Urinary bladder (tissue), 3 donors: ENCODE measurements at regions not wholly inside any gene's neighbourhood (a gene's known extent, or its start where the extent isn't known, plus 50 kb on each side); places are given as distances from the start of the nearest gene placed in this dataset.
"Not testable (repeated sequence)": the region's sequence is repeated elsewhere in the genome, so short reads cannot be mapped to it uniquely, and the experiment has no call there.

Experiments
- DNase-seq: peaks from one replicate; pipeline ENCODE4 v3.0.0-alpha.2; 2015; ENCODE audit errors: extremely low spot score
- H3K27ac ChIP-seq: one replicate; pipeline ENCODE4 v1.5.1; 2013; ENCODE audit warnings: low read depth, mild to moderate bottlenecking, moderate library complexity
- H3K36me3 ChIP-seq: one replicate; pipeline ENCODE4 v1.6.1; 2013; ENCODE audit warnings: mild to moderate bottlenecking, moderate library complexity; ENCODE audit not compliant: insufficient read depth
- H3K4me1 ChIP-seq: one replicate; pipeline ENCODE4 v1.6.1; 2013; ENCODE audit warnings: mild to moderate bottlenecking, moderate library complexity; ENCODE audit not compliant: insufficient read depth
- H3K4me3 ChIP-seq: one replicate; pipeline ENCODE4 v1.5.1; 2013; ENCODE audit warnings: low read depth, low read length
- WGBS: extraction: QIAGEN DNeasy Blood & Tissue Kit; methylation state at CpG from one replicate; pipeline ENCODE4 v1.1.7; 2013; 5-methylcytosine and 5-hydroxymethylcytosine counted together
- donor health status: healthy with polysubstance abuse.
- donor health status: healthy.

DNA sequence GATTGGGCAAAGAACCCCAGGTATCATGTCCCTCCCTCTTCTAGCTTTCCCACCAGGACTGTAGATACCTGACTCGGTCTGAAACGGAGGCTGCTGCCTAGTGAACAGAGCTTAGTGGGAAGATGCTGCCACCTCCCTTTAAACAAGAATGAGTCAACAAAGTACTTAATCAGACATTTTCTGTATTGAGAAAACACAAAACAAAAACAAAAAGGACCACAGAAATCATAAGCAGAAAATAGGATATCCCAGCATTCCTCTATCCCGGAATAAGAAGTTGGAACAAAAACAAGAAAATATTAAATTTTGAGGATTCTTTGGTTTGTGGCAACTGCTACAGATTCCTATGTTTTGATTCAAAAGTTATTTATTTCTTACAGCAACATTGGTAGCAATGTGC, 51.7 kb upstream of the COL8A1 start:
- no peaks in the 10 kb centered on the region for H3K4me1 ChIP-seq
- WGBS = 47% methylated on average over 3 of the region's 3 CpGs
- no peaks in the 10 kb centered on the region for H3K36me3 ChIP-seq
- no peak for DNase-seq
- no peak overlapping the region for H3K4me3 ChIP-seq
- H3K27ac ChIP-seq = no peak overlapping the region

GRCh38 chr3:99579965-99580364, 58.4 kb upstream of the COL8A1 start:
- Histone ChIP-seq H3K4me3 (no peak overlapping the region), H3K36me3 (no peaks in the 10 kb centered on the region), H3K4me1 (no peaks in the 10 kb centered on the region), H3K27ac (no peak overlapping the region)
- 86% methylated on average over 3 of the region's 3 CpGs for WGBS
- no peak for DNase-seq

DNA sequence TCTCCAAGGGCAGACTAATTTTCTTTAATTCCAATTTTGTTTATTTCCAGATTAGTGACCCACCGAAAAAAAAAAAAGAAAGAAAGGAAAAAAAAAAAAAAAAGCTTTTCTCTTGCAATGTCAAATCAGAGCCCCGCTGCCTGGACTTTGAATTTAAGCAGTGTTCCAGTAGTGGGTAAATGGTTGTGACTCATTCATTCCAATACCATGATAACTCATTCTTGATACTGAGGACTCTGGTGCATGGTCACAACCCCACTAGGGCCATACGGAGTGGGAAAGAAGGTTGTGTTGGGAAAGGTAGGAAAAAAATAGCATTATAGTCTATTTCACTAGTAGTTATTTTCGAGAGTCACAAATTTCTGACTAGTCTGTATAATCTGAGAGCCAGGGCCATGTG, 59.1 kb upstream of the COL8A1 start:
- WGBS = 83% methylated on average over 4 of the region's 4 CpGs

DNA sequence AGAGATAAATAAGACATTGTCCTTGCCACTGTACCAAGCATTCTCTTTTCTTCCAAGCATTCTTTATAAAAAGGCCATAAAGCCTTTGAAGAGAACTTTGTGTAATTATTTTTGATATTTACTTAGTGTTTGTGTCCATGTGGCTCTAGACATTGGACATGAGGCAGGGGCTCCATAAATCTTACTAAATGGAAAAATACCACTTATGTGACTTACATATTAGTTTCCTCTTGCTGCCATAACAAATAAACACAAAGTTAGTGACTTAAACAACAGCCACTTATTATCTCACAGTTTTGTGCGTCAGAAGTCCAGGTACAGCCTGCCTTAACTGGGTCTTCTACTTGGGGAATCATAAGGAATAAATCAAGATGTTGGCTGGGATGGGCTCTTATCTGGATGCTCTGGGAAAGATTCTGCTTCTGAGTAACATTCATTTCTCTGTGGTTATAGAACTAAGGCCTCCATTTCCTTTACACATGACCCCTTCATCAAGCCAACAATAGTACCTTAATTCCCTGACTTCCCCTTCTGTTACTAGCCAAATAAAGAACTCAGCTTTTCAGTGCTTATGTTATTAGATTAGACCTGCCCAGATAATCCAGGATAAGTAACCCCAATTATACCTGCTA, 59.9 kb upstream of the COL8A1 start:
- DNase-seq = no peak
- Histone ChIP-seq H3K4me1 (no peaks in the 10 kb centered on the region), H3K4me3 (no peak overlapping the region), H3K27ac (no peak overlapping the region), H3K36me3 (no peaks in the 10 kb centered on the region)
- WGBS = 84% methylated on average over 1 of the region's 1 CpG

More for the DNA sequence above, 59.1 kb upstream of the COL8A1 start:
- no peaks in the 10 kb centered on the region for H3K4me1 ChIP-seq
- no peak overlapping the region for H3K27ac ChIP-seq
- no peak overlapping the region for H3K4me3 ChIP-seq
- no peak for DNase-seq
- H3K36me3 ChIP-seq = no peaks in the 10 kb centered on the region

DNA sequence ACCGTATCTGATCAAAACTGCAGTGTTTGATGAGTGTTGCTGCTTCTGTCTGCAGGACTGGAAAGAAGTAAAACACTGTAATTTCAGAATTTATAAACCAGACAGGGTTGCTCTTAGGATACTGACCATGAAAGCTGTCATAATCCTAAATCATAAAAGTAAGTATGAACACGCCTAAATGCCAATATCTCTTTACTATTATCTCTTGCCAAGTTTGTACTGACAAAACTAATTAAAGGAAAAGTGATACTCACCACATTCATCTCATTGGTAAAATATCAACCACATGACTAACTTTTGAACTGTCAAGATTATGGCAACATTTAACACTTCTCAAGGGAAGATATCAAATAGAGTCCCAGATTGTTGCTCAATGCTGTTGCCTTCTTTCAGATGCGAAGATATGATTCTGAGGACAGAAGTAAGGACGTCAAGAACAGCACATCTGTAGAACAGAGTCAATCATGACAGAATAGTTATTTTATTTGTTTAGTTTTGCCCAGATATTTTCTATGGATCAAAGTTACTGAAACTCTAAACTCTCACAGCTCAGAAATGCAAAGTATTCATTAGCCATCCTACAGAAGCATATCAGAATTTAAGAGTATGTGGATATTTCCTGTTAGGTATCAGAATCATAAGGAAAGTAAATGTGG, 61.4 kb upstream of the COL8A1 start:
- 68% methylated on average over 4 of the region's 4 CpGs for WGBS

GRCh38 chr3:99575683-99576082, 62.7 kb upstream of the COL8A1 start:
- DNase-seq = no peak
- no peak overlapping the region for H3K4me3 ChIP-seq
- no peaks in the 10 kb centered on the region for H3K36me3 ChIP-seq
- H3K4me1 ChIP-seq = no peaks in the 10 kb centered on the region
- 80% methylated on average over 2 of the region's 2 CpGs for WGBS
- H3K27ac ChIP-seq = no peak overlapping the region

More for the DNA sequence above, 61.4 kb upstream of the COL8A1 start:
- no peak for DNase-seq
- H3K4me3 ChIP-seq = no peak overlapping the region
- no peak overlapping the region for H3K27ac ChIP-seq
- H3K36me3 ChIP-seq = no peaks in the 10 kb centered on the region
- H3K4me1 ChIP-seq = no peaks in the 10 kb centered on the region

- WGBS = 64% methylated on average over 1 of the region's 1 CpG
- Histone ChIP-seq H3K4me3 (no peak overlapping the region), H3K4me1 (no peaks in the 10 kb centered on the region), H3K36me3 (no peaks in the 10 kb centered on the region), H3K27ac (no peak overlapping the region)
- DNase-seq = no peak
Measured at GRCh38 chr3:99570061-99570460, 68.3 kb upstream of the COL8A1 start.

- Histone ChIP-seq H3K4me3 (no peak overlapping the region), H3K27ac (no peak overlapping the region), H3K36me3 (no peaks in the 10 kb centered on the region), H3K4me1 (no peaks in the 10 kb centered on the region)
- DNase-seq = no peak
- WGBS = 47% methylated on average over 1 of the region's 1 CpG
Measured at GRCh38 chr3:99568663-99569335, 69.6 kb upstream of the COL8A1 start.

- Histone ChIP-seq H3K4me3 (no peak overlapping the region), H3K36me3 (no peaks in the 10 kb centered on the region), H3K27ac (no peak overlapping the region), H3K4me1 (no peaks in the 10 kb centered on the region)
- DNase-seq = no peak
- 87% methylated on average over 3 of the region's 3 CpGs for WGBS
Measured at GRCh38 chr3:99565331-99565730, 73.1 kb upstream of the COL8A1 start.

- Histone ChIP-seq H3K27ac (no peak overlapping the region), H3K4me3 (no peak overlapping the region), H3K4me1 (no peaks in the 10 kb centered on the region), H3K36me3 (no peaks in the 10 kb centered on the region)
- WGBS = 75% methylated on average over 1 of the region's 1 CpG
- DNase-seq = no peak
Measured at GRCh38 chr3:99562990-99563607, 75.3 kb upstream of the COL8A1 start.

- WGBS = 0% methylated on average over 1 of the region's 1 CpG
- no peak for DNase-seq
- Histone ChIP-seq H3K27ac (no peak overlapping the region), H3K4me1 (no peaks in the 10 kb centered on the region), H3K36me3 (no peaks in the 10 kb centered on the region), H3K4me3 (no peak overlapping the region)
Measured at GRCh38 chr3:99562138-99562537, 76.3 kb upstream of the COL8A1 start.

DNA sequence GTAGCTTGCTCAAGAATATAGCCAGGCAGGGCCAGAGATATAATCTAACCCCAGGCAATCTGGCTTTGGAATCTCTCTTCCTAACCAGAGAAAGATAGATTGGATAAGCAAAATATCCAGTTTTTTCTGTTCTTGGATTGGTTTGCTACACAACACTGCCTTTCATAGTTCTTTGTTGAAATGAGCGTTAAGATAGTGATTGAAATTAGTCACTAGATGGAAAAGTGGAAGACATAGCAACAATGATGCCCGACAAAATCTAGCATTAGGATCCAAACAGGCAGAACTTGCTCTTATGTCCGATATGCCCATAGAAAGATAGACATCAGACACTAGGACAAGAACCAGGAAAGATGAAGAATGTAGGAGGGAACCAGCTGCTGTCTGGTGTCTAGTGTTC, 77.3 kb upstream of the COL8A1 start:
- DNase-seq = no peak
- Histone ChIP-seq H3K4me3 (no peak overlapping the region), H3K36me3 (no peaks in the 10 kb centered on the region), H3K4me1 (no peaks in the 10 kb centered on the region), H3K27ac (no peak overlapping the region)
- 73% methylated on average over 3 of the region's 3 CpGs for WGBS

DNA sequence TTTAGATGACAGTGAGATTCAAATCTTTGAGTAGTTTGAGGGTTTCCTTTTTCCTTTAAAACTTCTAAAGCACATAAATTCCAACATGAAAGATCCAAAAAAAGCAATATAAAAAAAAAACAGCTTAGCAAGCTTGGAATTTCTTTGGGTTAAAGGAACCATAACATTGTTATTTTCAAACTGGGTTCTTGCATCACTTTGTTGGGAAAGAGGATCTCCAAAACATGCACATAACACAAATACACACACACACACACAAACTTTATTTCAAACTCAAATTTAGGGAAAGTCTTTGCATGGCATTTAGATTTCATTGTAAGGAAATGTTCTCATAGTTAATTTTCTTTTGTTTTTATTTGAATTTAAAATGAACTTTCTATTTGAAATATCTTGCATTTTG, 79.2 kb upstream of the COL8A1 start:
- H3K27ac ChIP-seq = no peak overlapping the region
- H3K36me3 ChIP-seq = no peaks in the 10 kb centered on the region
- H3K4me3 ChIP-seq = no peak overlapping the region
- H3K4me1 ChIP-seq = no peaks in the 10 kb centered on the region
- DNase-seq = no peak

- WGBS = 94% methylated on average over 5 of the region's 5 CpGs
- H3K4me3 ChIP-seq, H3K36me3 ChIP-seq, DNase-seq, H3K4me1 ChIP-seq, H3K27ac ChIP-seq: not testable (repeated sequence)
Measured at GRCh38 chr3:99555885-99556284, 82.5 kb upstream of the COL8A1 start.
